Hematopoietic multipotent progenitor cell (in vitro differentiated cells): ENCODE measurements at regions not wholly inside any gene's neighbourhood (a gene's known extent, or its start where the extent isn't known, plus 50 kb on each side); places are given as distances from the start of the nearest gene placed in this dataset.

Experiments
- DNase-seq, 3 donors: peaks; one replicate each; pipeline ENCODE4 v3.0.0-alpha.2; 2011 to 2015; ENCODE audit warnings: low read depth in 2 of 3, low spot score in 2 of 3

GRCh38 chr14:71475916-71476315 lies 456.3 kb upstream of the RGS6 start:
- DNase-seq, result no peak

GRCh38 chr14:71478542-71478941 lies 453.7 kb upstream of the RGS6 start:
- DNase-seq, result peak in 2 of 3 donors; percentile 16 to 51

GRCh38 chr14:71481021-71481654 lies 451.1 kb upstream of the RGS6 start:
- DNase-seq, result no peak

- no peak for DNase-seq
These were observed 449.6 kb upstream of the RGS6 start for GRCh38 chr14:71482671-71483070.

- no peak for DNase-seq
These were observed 449.1 kb upstream of the RGS6 start for GRCh38 chr14:71483154-71483553.

- DNase-seq, result no peak
These were observed 446.4 kb upstream of the RGS6 start for GRCh38 chr14:71485833-71486232.

- DNase-seq, result no peak
These were observed 445.9 kb upstream of the RGS6 start for GRCh38 chr14:71486279-71486678.

GRCh38 chr14:71487449-71487848 lies 444.8 kb upstream of the RGS6 start:
- DNase-seq, result no peak

GRCh38 chr14:71487941-71488340 lies 444.3 kb upstream of the RGS6 start:
- no peak for DNase-seq

- DNase-seq, result no peak
These were observed 443.5 kb upstream of the RGS6 start for GRCh38 chr14:71488703-71489191.

GRCh38 chr14:71489742-71490141 lies 442.5 kb upstream of the RGS6 start:
- DNase-seq, result no peak

- no peak for DNase-seq
These were observed 440.3 kb upstream of the RGS6 start for GRCh38 chr14:71491931-71492330.

- DNase-seq, result no peak
These were observed 439.9 kb upstream of the RGS6 start for GRCh38 chr14:71492346-71492745.

- no peak for DNase-seq
These were observed 434.6 kb upstream of the RGS6 start for GRCh38 chr14:71497645-71498086.

- DNase-seq, result no peak
These were observed 434.0 kb upstream of the RGS6 start for GRCh38 chr14:71498212-71498611.

- DNase-seq, result no peak
These were observed 433.2 kb upstream of the RGS6 start for GRCh38 chr14:71499018-71499417.

GRCh38 chr14:71507681-71508080 lies 424.5 kb upstream of the RGS6 start:
- DNase-seq, result no peak

GRCh38 chr14:71508901-71509300 lies 423.3 kb upstream of the RGS6 start:
- DNase-seq, result no peak

GRCh38 chr14:71511152-71511551 lies 421.1 kb upstream of the RGS6 start:
- DNase-seq, result no peak

- no peak for DNase-seq
These were observed 417.0 kb upstream of the RGS6 start for GRCh38 chr14:71514941-71515919.

- DNase-seq, result no peak
These were observed 410.7 kb upstream of the RGS6 start for GRCh38 chr14:71521238-71522135.
